CD4-positive, alpha-beta T cell treated with Interleukin-6 at 100 ng/mL for 8 hours (primary cell): ENCODE measurements at regions not wholly inside any gene's neighbourhood (a gene's known extent, or its start where the extent isn't known, plus 50 kb on each side); places are given as distances from the start of the nearest gene placed in this dataset.
A peak's percentile ranks its signal among the peaks of the same experiment; 100 is the strongest.

Experiments
- DNase-seq: peaks from one replicate; pipeline ENCODE4 v3.0.0-alpha.2; 2020; ENCODE audit warnings: mixed read lengths, low spot score

GRCh38 chr2:196399096-196399495 lies 227.7 kb upstream of the STK17B start:
- DNase-seq = no peak

GRCh38 chr2:196399722-196400691 lies 228.6 kb upstream of the STK17B start:
- DNase-seq = no peak

- DNase-seq = no peak
Measured at GRCh38 chr2:196403471-196403870, 232.1 kb upstream of the STK17B start.

- DNase-seq = no peak
Measured at GRCh38 chr2:196404276-196404675, 232.9 kb upstream of the STK17B start.

- no peak for DNase-seq
Measured at GRCh38 chr2:196407675-196408264, 231.7 kb upstream of the CCDC150 start.

GRCh38 chr2:196409376-196409775 lies 230.1 kb upstream of the CCDC150 start:
- DNase-seq = no peak

GRCh38 chr2:196410008-196410407 lies 229.5 kb upstream of the CCDC150 start:
- no peak for DNase-seq

- no peak for DNase-seq
Measured at GRCh38 chr2:196413821-196414274, 225.7 kb upstream of the CCDC150 start.

GRCh38 chr2:196415384-196415783 lies 224.1 kb upstream of the CCDC150 start:
- DNase-seq = peak; percentile 10

GRCh38 chr2:196420143-196420542 lies 219.4 kb upstream of the CCDC150 start:
- no peak for DNase-seq

GRCh38 chr2:196421880-196422279 lies 217.6 kb upstream of the CCDC150 start:
- DNase-seq = no peak

- no peak for DNase-seq
Measured at GRCh38 chr2:196422361-196422760, 217.2 kb upstream of the CCDC150 start.

GRCh38 chr2:196426122-196426521 lies 213.4 kb upstream of the CCDC150 start:
- no peak for DNase-seq

GRCh38 chr2:196427986-196428634 lies 211.4 kb upstream of the CCDC150 start:
- no peak for DNase-seq

- no peak for DNase-seq
Measured at GRCh38 chr2:196431076-196431475, 208.4 kb upstream of the CCDC150 start.

- DNase-seq = no peak
Measured at GRCh38 chr2:196431957-196432356, 207.6 kb upstream of the CCDC150 start.

- DNase-seq = no peak
Measured at GRCh38 chr2:196433116-196433515, 206.4 kb upstream of the CCDC150 start.

GRCh38 chr2:196434217-196434616 lies 205.3 kb upstream of the CCDC150 start:
- no peak for DNase-seq

- DNase-seq = no peak
Measured at GRCh38 chr2:196435189-196435588, 204.3 kb upstream of the CCDC150 start.

GRCh38 chr2:196437626-196438025 lies 201.9 kb upstream of the CCDC150 start:
- DNase-seq = no peak

- no peak for DNase-seq
Measured at GRCh38 chr2:196439760-196440159, 199.8 kb upstream of the CCDC150 start.

- no peak for DNase-seq
Measured at GRCh38 chr2:196440413-196440812, 199.1 kb upstream of the CCDC150 start.

- DNase-seq = no peak
Measured at GRCh38 chr2:196441527-196441926, 198.0 kb upstream of the CCDC150 start.
